Sigmoid colon (tissue), 6 donors: ENCODE measurements at regions not wholly inside any gene's neighbourhood (a gene's known extent, or its start where the extent isn't known, plus 50 kb on each side); places are given as distances from the start of the nearest gene placed in this dataset.

Experiments used
- DNase-seq: peaks from one replicate; pipeline ENCODE4 v3.0.0-alpha.2; 2019
- H3K27ac ChIP-seq, 4 donors: fragments of 200-600 bp; sonication (generic); one replicate each; pipeline ENCODE4 v1.5.1; 2016 to 2019; ENCODE audit warnings: mild to moderate bottlenecking in 1 of 4
- H3K27me3 ChIP-seq, 3 donors: fragments of 200-600 bp; sonication (generic); one replicate each; pipeline ENCODE4 v1.5.1; 2019; ENCODE audit warnings: mild to moderate bottlenecking in 1 of 3
- H3K36me3 ChIP-seq, 4 donors: fragments of 200-600 bp; sonication (generic); one replicate each; pipeline ENCODE4 v1.5.1; 2016 to 2019
- H3K4me1 ChIP-seq, 4 donors: fragments of 200-600 bp; sonication (generic); one replicate each; pipeline ENCODE4 v1.5.1; 2017 to 2019
- H3K4me3 ChIP-seq, 4 donors: fragments of 200-600 bp; sonication (generic); one replicate each; pipeline ENCODE4 v1.5.1; 2017 to 2019; ENCODE audit warnings: mild to moderate bottlenecking in 2 of 4, moderate library complexity in 1 of 4
- H3K9me3 ChIP-seq, 4 donors: fragments of 200-600 bp in 3 of 4; sonication (generic) in 3 of 4; one replicate each; pipeline versions ENCODE4 v1.5.1 to v1.6.1; 2013 to 2019
- CTCF ChIP-seq, 4 experiments: fragments of 450-650 bp in 3 of 4; fragments of 200-600 bp in 1 of 4; IDR thresholded peaks; one replicate each; pipeline ENCODE4 v1.5.1; 2016 to 2019; ENCODE audit warnings: antibody characterized with exemption in 4 of 4, mild to moderate bottlenecking in 3 of 4, moderate library complexity in 2 of 4
- EP300 ChIP-seq, 4 donors: sonication (generic); formaldehyde crosslinking; IDR thresholded peaks; one replicate each; pipeline ENCODE4 v1.6.1; 2017; ENCODE audit warnings: antibody characterized with exemption in 4 of 4
- POLR2A ChIP-seq, 2 donors: fragments of 450-650 bp; IDR thresholded peaks; one replicate each; pipeline ENCODE4 v1.6.1; 2016; ENCODE audit warnings: antibody characterized with exemption in 2 of 2, mild to moderate bottlenecking in 2 of 2, moderate library complexity in 2 of 2
- POLR2AphosphoS5 ChIP-seq, 4 donors: sonication (generic); formaldehyde crosslinking; IDR thresholded peaks; one replicate each; pipeline ENCODE4 v1.6.1; 2017; ENCODE audit warnings: antibody characterized with exemption in 4 of 4
- WGBS, 2 donors: extraction: QIAGEN DNeasy Blood & Tissue Kit; methylation state at CpG; one replicate each; pipeline ENCODE4 v1.1.7; 2013; 5-methylcytosine and 5-hydroxymethylcytosine counted together
- intact Hi-C: fragments of 100-400 bp; cut with DNase I; formaldehyde crosslinking; loops from one replicate; pipeline ENCODE4 v1.15.1; 2023
- donor health status: healthy with polysubstance abuse.
- donor health status: healthy.

- TF ChIP-seq POLR2A (IDR thresholded peaks at IDR 0.05), result no peak
- no peak for TF ChIP-seq CTCF (IDR thresholded peaks at IDR 0.05)
- TF ChIP-seq POLR2AphosphoS5 (IDR thresholded peaks at IDR 0.05), result no peak
- TF ChIP-seq EP300 (IDR thresholded peaks at IDR 0.05), result no peak
- Histone ChIP-seq H3K4me1 (no peaks in the 10 kb centered on the region), H3K36me3 (no peaks in the 10 kb centered on the region), H3K4me3 (no peak overlapping the region), H3K9me3 (no peaks in the 10 kb centered on the region), H3K27me3 (no peaks in the 10 kb centered on the region), H3K27ac (no peak overlapping the region)
- intact Hi-C loops, result no loop called here
- 53 to 57% methylated on average over 5 of the region's 5 CpGs for WGBS, 2 donors
- DNase-seq, result no peak
Measured at GRCh38 chr14:106679776-106680175, 1153.4 kb downstream of the TMEM121 start.

- no peaks in the 10 kb centered on the region for H3K36me3 ChIP-seq
- no peaks in the 10 kb centered on the region for H3K4me1 ChIP-seq
- intact Hi-C loops, result no loop called here
- H3K9me3 ChIP-seq, result no peaks in the 10 kb centered on the region
- no peak overlapping the region for H3K27ac ChIP-seq
- TF ChIP-seq EP300 (IDR thresholded peaks at IDR 0.05) (no peak), CTCF (IDR thresholded peaks at IDR 0.05) (no peak), POLR2A (IDR thresholded peaks at IDR 0.05) (no peak)
- WGBS, 2 donors, result 83 to 86% methylated on average over 8 of the region's 8 CpGs
- no peaks in the 10 kb centered on the region for H3K27me3 ChIP-seq
- no peak overlapping the region for H3K4me3 ChIP-seq
- no peak for DNase-seq
Measured at GRCh38 chr14:106681161-106681560, 1154.8 kb downstream of the TMEM121 start.

- Histone ChIP-seq H3K9me3 (no peaks in the 10 kb centered on the region), H3K4me1 (no peaks in the 10 kb centered on the region), H3K36me3 (no peaks in the 10 kb centered on the region), H3K4me3 (no peak overlapping the region), H3K27me3 (no peaks in the 10 kb centered on the region), H3K27ac (no peak overlapping the region)
- no peak for TF ChIP-seq CTCF (IDR thresholded peaks at IDR 0.05)
- TF ChIP-seq POLR2AphosphoS5 (IDR thresholded peaks at IDR 0.05), result no peak
- TF ChIP-seq EP300 (IDR thresholded peaks at IDR 0.05), result no peak
- no peak for TF ChIP-seq POLR2A (IDR thresholded peaks at IDR 0.05)
- DNase-seq, result no peak
- WGBS, 2 donors, result 26 to 43% methylated on average over 2 of the region's 2 CpGs
- intact Hi-C loops, result no loop called here
Measured at GRCh38 chr14:106681568-106681967, 1155.2 kb downstream of the TMEM121 start.

- no peak for TF ChIP-seq POLR2A (IDR thresholded peaks at IDR 0.05)
- no peak for TF ChIP-seq CTCF (IDR thresholded peaks at IDR 0.05)
- no peak for TF ChIP-seq POLR2AphosphoS5 (IDR thresholded peaks at IDR 0.05)
- no peak for TF ChIP-seq EP300 (IDR thresholded peaks at IDR 0.05)
- Histone ChIP-seq H3K4me1 (no peaks in the 10 kb centered on the region), H3K27me3 (no peaks in the 10 kb centered on the region), H3K27ac (no peak overlapping the region), H3K4me3 (no peak overlapping the region), H3K36me3 (no peaks in the 10 kb centered on the region), H3K9me3 (no peaks in the 10 kb centered on the region)
- intact Hi-C loops, result no loop called here
- 59 to 86% methylated on average over 4 of the region's 4 CpGs for WGBS, 2 donors
- no peak for DNase-seq
Measured at GRCh38 chr14:106683631-106684030, 1157.2 kb downstream of the TMEM121 start.

GRCh38 chr14:106686533-106686932, 1160.2 kb downstream of the TMEM121 start:
- WGBS, 2 donors, result 73 to 74% methylated on average over 5 of the region's 5 CpGs
- intact Hi-C loops, result no loop called here

More at GRCh38 chr14:106686533-106686932, 1160.2 kb downstream of the TMEM121 start:
- Histone ChIP-seq H3K4me3 (no peak overlapping the region), H3K4me1 (no peaks in the 10 kb centered on the region), H3K9me3 (no peaks in the 10 kb centered on the region), H3K27me3 (no peaks in the 10 kb centered on the region), H3K27ac (no peak overlapping the region), H3K36me3 (no peaks in the 10 kb centered on the region)
- no peak for DNase-seq
- TF ChIP-seq POLR2A (IDR thresholded peaks at IDR 0.05), result no peak
- no peak for TF ChIP-seq POLR2AphosphoS5 (IDR thresholded peaks at IDR 0.05)
- TF ChIP-seq EP300 (IDR thresholded peaks at IDR 0.05), result no peak
- TF ChIP-seq CTCF (IDR thresholded peaks at IDR 0.05), result no peak
